HEK293 (cell line): ENCODE measurements at regions not wholly inside any gene's neighbourhood (a gene's known extent, or its start where the extent isn't known, plus 50 kb on each side); places are given as distances from the start of the nearest gene placed in this dataset.

Experiments
- CTCF ChIA-PET: fragments of 350-600 bp; formaldehyde crosslinking; extraction: SDS; loops from one replicate; lab custom pipeline; 2021; ENCODE audit warnings: antibody characterized with exemption; lab: Yijun Ruan, JAX
- POLR2A ChIA-PET: fragments of 300-600 bp; formaldehyde crosslinking; extraction: SDS; loops from one replicate; lab custom pipeline; 2020; ENCODE audit warnings: antibody characterized with exemption, inconsistent platforms; lab: Yijun Ruan, JAX
- H3K27ac ChIP-seq: fragments of 200-500 bp; sonication (Bioruptor generic); 2 replicates; pipeline ENCODE4 v1.5.1; 2014; ENCODE audit warnings: low read depth, low read length, control low read depth, inconsistent platforms; ENCODE audit errors: extremely low read depth
- H3K36me3 ChIP-seq, 2 experiments: fragments of 200-500 bp in 1 of 2; sonication (Bioruptor generic) in 1 of 2; 1 replicate in 1 of 2; 2 replicates in 1 of 2; pipeline ENCODE4 v1.5.1; 2014 to 2017; ENCODE audit warnings: inconsistent platforms in 2 of 2, low read length in 2 of 2; ENCODE audit not compliant: control insufficient read depth in 2 of 2, insufficient read depth in 1 of 2
- H3K4me1 ChIP-seq: fragments of 200-500 bp; sonication (Bioruptor generic); 2 replicates; pipeline ENCODE4 v1.5.1; 2014; ENCODE audit warnings: mild to moderate bottlenecking, low read length, inconsistent platforms; ENCODE audit not compliant: control insufficient read depth, insufficient read depth
- H3K4me3 ChIP-seq: 2 replicates; pipeline ENCODE4 v1.5.1; 2011; ENCODE audit warnings: low read depth, mild to moderate bottlenecking, control low read depth, low read length, moderate library complexity
- H3K9me3 ChIP-seq: fragments of 200-500 bp; sonication (Bioruptor generic); 2 replicates; pipeline ENCODE4 v1.5.1; 2014; ENCODE audit warnings: low read depth, low read length, inconsistent platforms; ENCODE audit not compliant: control insufficient read depth, insufficient read depth
- EGR2 ChIP-seq: fragments of 450-650 bp; formaldehyde crosslinking; IDR thresholded peaks from 2 replicates; pipeline ENCODE4 v1.5.1; 2016; ENCODE audit warnings: low read depth, missing biosample characterization, missing genetic modification characterization
- IKZF3 ChIP-seq: fragments of 450-650 bp; IDR thresholded peaks from 2 replicates; pipeline ENCODE4 v1.5.0; 2018; ENCODE audit warnings: missing biosample characterization, mild to moderate bottlenecking, missing genetic modification characterization, moderate library complexity
- KLF7 ChIP-seq: fragments of 450-650 bp; formaldehyde crosslinking; IDR thresholded peaks from 2 replicates; pipeline ENCODE4 v1.5.1; 2016; ENCODE audit warnings: missing biosample characterization, missing genetic modification characterization, borderline replicate concordance
- KLF8 ChIP-seq: fragments of 450-650 bp; formaldehyde crosslinking; IDR thresholded peaks from 2 replicates; pipeline ENCODE4 v1.5.1; 2016; ENCODE audit warnings: missing biosample characterization, missing genetic modification characterization
- ZBTB48 ChIP-seq: fragments of 450-650 bp; formaldehyde crosslinking; IDR thresholded peaks from 2 replicates; pipeline ENCODE4 v1.5.1; 2016; ENCODE audit warnings: missing biosample characterization, missing genetic modification characterization
- ZFP69B ChIP-seq: fragments of 450-650 bp; formaldehyde crosslinking; IDR thresholded peaks from 2 replicates; pipeline ENCODE4 v1.5.1; 2016; ENCODE audit warnings: missing biosample characterization, missing genetic modification characterization
- ZNF140 ChIP-seq: fragments of 450-650 bp; formaldehyde crosslinking; IDR thresholded peaks from 2 replicates; pipeline ENCODE4 v1.5.1; 2016; ENCODE audit warnings: missing biosample characterization, missing genetic modification characterization
- ZNF19 ChIP-seq: fragments of 450-650 bp; formaldehyde crosslinking; IDR thresholded peaks from 2 replicates; pipeline ENCODE4; 2016; ENCODE audit warnings: missing biosample characterization, missing genetic modification characterization, low read depth
- ZNF350 ChIP-seq: fragments of 450-650 bp; formaldehyde crosslinking; IDR thresholded peaks from 2 replicates; pipeline ENCODE4 v1.5.0; 2017; ENCODE audit warnings: missing biosample characterization, mild to moderate bottlenecking, missing genetic modification characterization
- ZNF423 ChIP-seq: fragments of 450-650 bp; formaldehyde crosslinking; IDR thresholded peaks from 2 replicates; pipeline ENCODE4 v1.5.1; 2016; ENCODE audit warnings: missing biosample characterization, missing genetic modification characterization
- ZNF544 ChIP-seq: fragments of 450-650 bp; formaldehyde crosslinking; IDR thresholded peaks from 2 replicates; pipeline ENCODE4 v1.5.0; 2017; ENCODE audit warnings: missing biosample characterization, missing genetic modification characterization
- ZNF549 ChIP-seq: fragments of 450-650 bp; IDR thresholded peaks from 2 replicates; pipeline ENCODE4 v1.5.1; 2018; ENCODE audit warnings: missing biosample characterization, missing genetic modification characterization, mild to moderate bottlenecking, inconsistent platforms, moderate library complexity
- ZNF624 ChIP-seq: fragments of 450-650 bp; formaldehyde crosslinking; IDR thresholded peaks from 2 replicates; pipeline ENCODE4 v1.5.1; 2017; ENCODE audit warnings: missing biosample characterization, missing genetic modification characterization
- ZNF658 ChIP-seq: fragments of 450-650 bp; formaldehyde crosslinking; IDR thresholded peaks from 2 replicates; pipeline ENCODE4; 2016; ENCODE audit warnings: missing biosample characterization, missing genetic modification characterization
- ZNF664 ChIP-seq: fragments of 450-650 bp; formaldehyde crosslinking; IDR thresholded peaks from 2 replicates; pipeline ENCODE4 v1.5.1; 2016; ENCODE audit warnings: missing biosample characterization, missing genetic modification characterization
- TF ChIP-seq, protein P1 (sequence below): fragments of 450-650 bp; formaldehyde crosslinking; IDR thresholded peaks from 2 replicates; pipeline ENCODE4 v1.5.1; 2017; ENCODE audit warnings: missing biosample characterization, mild to moderate bottlenecking, missing genetic modification characterization, moderate library complexity
- TF ChIP-seq, protein P2 (sequence below): fragments of 450-650 bp; formaldehyde crosslinking; IDR thresholded peaks from 2 replicates; pipeline ENCODE4 v1.5.1; 2017; ENCODE audit warnings: missing biosample characterization, missing genetic modification characterization
- TF ChIP-seq, protein P3 (sequence below): fragments of 450-650 bp; formaldehyde crosslinking; IDR thresholded peaks from 2 replicates; pipeline ENCODE4 v1.5.1; 2016; ENCODE audit warnings: missing biosample characterization, missing genetic modification characterization
- TF ChIP-seq, protein P4 (sequence below): fragments of 450-650 bp; IDR thresholded peaks from 2 replicates; pipeline ENCODE4 v1.5.1; 2018; ENCODE audit warnings: missing biosample characterization, missing genetic modification characterization
- TF ChIP-seq, protein P5 (sequence below): fragments of 450-650 bp; formaldehyde crosslinking; IDR thresholded peaks from 2 replicates; pipeline ENCODE4 v1.5.1; 2016; ENCODE audit warnings: missing biosample characterization, missing genetic modification characterization, borderline replicate concordance

DNA sequence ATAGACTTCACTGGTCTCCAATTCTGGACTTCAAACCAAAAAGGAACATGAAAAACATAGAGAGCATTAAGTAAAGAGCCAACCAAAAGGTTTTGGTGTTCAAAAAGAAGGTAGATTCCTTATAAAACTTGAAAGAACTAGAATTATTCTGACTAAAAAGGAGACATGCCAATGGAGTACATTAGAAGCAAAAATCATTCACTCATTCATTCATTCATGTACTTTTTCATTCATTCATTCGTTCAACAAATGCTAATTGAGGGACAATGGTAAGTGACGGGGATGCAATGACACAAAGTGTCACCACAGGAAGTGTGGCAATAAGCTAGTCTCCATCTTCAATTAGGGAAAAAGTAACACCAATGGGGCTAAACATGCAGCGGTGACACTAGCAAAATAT, 181.0 kb upstream of the ATP11B start:
- POLR2A ChIA-PET = no interaction called here
- TF ChIP-seq ZNF423 (tag by site-specific recombination) (no peak), ZNF549 (no peak), ZFP69B (no peak), KLF8 (tag by site-specific recombination) (no peak), ZNF350 (tag by site-specific recombination) (no peak), ZNF140 (tag by site-specific recombination) (no peak), IKZF3 (tag by site-specific recombination) (no peak), ZNF544 (tag by site-specific recombination) (no peak), ZNF624 (tag by site-specific recombination) (no peak), ZNF19 (tag by site-specific recombination) (no peak), EGR2 (no peak), KLF7 (tag by site-specific recombination) (no peak), ZNF658 (tag by site-specific recombination) (no peak), ZNF664 (no peak), ZBTB48 (no peak)
- TF ChIP-seq, protein P1, sequence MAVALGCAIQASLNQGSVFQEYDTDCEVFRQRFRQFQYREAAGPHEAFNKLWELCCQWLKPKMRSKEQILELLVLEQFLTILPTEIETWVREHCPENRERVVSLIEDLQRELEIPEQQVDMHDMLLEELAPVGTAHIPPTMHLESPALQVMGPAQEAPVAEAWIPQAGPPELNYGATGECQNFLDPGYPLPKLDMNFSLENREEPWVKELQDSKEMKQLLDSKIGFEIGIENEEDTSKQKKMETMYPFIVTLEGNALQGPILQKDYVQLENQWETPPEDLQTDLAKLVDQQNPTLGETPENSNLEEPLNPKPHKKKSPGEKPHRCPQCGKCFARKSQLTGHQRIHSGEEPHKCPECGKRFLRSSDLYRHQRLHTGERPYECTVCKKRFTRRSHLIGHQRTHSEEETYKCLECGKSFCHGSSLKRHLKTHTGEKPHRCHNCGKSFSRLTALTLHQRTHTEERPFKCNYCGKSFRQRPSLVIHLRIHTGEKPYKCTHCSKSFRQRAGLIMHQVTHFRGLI (tag by site-specific recombination) = no peak
- TF ChIP-seq, protein P2, sequence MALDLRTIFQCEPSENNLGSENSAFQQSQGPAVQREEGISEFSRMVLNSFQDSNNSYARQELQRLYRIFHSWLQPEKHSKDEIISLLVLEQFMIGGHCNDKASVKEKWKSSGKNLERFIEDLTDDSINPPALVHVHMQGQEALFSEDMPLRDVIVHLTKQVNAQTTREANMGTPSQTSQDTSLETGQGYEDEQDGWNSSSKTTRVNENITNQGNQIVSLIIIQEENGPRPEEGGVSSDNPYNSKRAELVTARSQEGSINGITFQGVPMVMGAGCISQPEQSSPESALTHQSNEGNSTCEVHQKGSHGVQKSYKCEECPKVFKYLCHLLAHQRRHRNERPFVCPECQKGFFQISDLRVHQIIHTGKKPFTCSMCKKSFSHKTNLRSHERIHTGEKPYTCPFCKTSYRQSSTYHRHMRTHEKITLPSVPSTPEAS (tag by site-specific recombination) = no peak
- TF ChIP-seq, protein P3, sequence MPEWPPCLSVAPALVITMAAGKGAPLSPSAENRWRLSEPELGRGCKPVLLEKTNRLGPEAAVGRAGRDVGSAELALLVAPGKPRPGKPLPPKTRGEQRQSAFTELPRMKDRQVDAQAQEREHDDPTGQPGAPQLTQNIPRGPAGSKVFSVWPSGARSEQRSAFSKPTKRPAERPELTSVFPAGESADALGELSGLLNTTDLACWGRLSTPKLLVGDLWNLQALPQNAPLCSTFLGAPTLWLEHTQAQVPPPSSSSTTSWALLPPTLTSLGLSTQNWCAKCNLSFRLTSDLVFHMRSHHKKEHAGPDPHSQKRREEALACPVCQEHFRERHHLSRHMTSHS (tag by site-specific recombination) = no peak
- TF ChIP-seq, protein P4, sequence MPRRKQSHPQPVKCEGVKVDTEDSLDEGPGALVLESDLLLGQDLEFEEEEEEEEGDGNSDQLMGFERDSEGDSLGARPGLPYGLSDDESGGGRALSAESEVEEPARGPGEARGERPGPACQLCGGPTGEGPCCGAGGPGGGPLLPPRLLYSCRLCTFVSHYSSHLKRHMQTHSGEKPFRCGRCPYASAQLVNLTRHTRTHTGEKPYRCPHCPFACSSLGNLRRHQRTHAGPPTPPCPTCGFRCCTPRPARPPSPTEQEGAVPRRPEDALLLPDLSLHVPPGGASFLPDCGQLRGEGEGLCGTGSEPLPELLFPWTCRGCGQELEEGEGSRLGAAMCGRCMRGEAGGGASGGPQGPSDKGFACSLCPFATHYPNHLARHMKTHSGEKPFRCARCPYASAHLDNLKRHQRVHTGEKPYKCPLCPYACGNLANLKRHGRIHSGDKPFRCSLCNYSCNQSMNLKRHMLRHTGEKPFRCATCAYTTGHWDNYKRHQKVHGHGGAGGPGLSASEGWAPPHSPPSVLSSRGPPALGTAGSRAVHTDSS (tag by site-specific recombination) = no peak
- TF ChIP-seq, protein P5, sequence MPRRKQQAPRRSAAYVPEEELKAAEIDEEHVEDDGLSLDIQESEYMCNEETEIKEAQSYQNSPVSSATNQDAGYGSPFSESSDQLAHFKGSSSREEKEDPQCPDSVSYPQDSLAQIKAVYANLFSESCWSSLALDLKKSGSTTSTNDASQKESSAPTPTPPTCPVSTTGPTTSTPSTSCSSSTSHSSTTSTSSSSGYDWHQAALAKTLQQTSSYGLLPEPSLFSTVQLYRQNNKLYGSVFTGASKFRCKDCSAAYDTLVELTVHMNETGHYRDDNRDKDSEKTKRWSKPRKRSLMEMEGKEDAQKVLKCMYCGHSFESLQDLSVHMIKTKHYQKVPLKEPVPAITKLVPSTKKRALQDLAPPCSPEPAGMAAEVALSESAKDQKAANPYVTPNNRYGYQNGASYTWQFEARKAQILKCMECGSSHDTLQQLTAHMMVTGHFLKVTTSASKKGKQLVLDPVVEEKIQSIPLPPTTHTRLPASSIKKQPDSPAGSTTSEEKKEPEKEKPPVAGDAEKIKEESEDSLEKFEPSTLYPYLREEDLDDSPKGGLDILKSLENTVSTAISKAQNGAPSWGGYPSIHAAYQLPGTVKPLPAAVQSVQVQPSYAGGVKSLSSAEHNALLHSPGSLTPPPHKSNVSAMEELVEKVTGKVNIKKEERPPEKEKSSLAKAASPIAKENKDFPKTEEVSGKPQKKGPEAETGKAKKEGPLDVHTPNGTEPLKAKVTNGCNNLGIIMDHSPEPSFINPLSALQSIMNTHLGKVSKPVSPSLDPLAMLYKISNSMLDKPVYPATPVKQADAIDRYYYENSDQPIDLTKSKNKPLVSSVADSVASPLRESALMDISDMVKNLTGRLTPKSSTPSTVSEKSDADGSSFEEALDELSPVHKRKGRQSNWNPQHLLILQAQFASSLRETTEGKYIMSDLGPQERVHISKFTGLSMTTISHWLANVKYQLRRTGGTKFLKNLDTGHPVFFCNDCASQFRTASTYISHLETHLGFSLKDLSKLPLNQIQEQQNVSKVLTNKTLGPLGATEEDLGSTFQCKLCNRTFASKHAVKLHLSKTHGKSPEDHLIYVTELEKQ (tag by site-specific recombination) = no peak
- Histone ChIP-seq H3K4me1 (peaks cover 3% of the 10 kb centered on the region; the same call in 1 of the 2 replicates), H3K36me3 (no peaks in the 10 kb centered on the region), H3K27ac (no peak overlapping the region), H3K9me3 (no peaks in the 10 kb centered on the region), H3K4me3 (no peak overlapping the region)
- CTCF ChIA-PET = no interaction called here
